NCI-H748 (cell line): ENCODE measurements at regions not wholly inside any gene's neighbourhood (a gene's known extent, or its start where the extent isn't known, plus 50 kb on each side); places are given as distances from the start of the nearest gene placed in this dataset.

ENCODE experiments used
- DNase-seq: peaks from one replicate; lab custom pipeline; 2025; ENCODE audit not compliant: unreplicated experiment; lab: John Stamatoyannopoulos, UW

DNA sequence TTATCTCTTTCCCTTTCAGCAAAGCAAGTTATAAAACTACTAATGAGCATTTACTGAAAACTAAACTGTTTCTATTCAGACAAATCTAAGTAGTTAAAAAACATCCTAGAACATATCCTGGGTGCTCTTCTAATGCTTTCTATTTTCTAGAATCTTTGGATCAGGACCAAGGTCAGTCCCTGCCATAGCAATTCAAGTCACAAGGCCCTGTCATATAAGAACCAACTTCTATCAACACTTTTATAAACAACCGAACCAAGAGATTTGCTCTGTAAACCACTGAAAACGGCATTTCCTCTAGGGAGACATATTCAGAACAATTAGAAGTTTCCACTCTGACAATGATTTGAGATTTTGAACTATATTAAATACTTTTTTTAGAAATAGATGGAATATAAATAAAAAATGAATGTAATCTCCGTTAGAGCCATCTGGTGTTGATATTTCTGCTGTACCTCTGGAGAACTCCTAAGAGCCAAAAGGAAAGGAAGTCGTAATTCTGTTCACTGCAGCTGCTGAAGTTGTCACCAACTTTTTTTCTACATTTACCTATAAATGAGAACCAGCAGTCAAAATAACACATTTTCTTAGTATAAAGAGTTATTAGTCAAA, 51.4 kb upstream of the LGSN start:
- DNase-seq = no peak

GRCh38 chr6:63372951-63373533, 53.3 kb upstream of the LGSN start:
- DNase-seq = no peak

DNA sequence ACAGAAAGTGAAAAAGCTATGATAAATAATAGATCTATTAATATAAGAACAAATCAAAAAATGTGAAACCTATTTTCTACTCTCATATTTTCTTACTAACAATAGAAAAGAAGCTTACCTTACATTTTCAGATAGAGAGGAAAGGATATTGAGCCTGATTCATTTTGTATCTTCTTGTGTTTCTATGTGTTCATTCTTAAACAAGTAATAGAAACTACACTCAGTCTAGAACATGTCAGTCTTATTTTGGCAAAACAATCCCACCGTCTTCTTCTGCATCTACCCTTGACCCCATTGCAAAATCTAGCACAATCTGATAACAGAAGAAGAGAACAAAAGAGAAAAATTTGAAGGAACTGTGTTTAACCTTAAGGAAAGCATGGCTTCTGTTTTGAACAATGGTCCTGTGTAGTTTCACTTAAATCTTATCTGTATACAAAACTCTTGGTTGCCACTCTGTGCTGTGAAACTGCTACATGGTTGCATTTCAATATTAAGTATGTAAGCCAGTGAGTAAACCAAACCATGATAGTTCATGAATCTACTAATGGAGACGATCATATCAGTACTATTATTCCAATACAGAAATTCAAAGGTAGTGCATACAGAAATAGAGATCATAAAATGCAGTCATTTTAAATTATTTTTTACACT, 69.5 kb upstream of the LGSN start:
- no peak for DNase-seq

DNA sequence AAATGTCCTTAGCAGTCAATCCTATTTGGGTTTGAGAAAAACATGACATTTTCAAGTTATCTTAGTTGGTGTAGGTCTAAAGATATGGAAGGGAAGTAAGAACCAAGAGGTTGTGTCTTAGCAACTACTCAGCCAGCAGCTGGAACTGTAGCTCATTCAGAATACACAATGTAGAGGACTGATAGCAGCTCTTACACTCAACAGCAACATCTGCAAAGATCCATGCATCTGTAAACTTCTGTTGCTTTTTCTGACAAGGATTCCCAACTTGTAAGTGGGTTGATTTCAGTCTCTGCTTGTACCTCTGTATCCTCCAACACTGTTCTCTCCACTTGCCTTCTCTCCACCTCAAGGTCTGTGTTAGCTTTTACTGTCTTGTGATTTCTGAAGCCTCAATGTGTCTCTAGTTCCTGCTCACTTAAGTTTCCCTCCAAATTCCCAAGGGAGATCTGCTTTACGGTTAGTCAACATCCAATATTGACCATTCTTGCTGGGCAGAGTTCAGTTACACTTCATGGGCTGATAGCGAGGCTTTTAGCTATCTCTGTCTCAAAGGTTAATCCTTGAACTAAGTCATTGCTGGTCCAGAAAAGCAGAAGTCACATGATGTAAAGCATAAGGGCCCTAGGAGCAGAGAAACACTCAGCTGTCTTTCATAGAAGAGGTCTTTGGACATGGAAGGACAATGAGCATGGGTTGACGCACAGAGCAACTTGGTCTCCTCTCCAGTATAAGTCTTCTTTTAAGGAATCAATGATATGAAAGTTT, 71.6 kb upstream of the LGSN start:
- DNase-seq = no peak

GRCh38 chr6:63392092-63392724, 72.4 kb upstream of the LGSN start:
- DNase-seq = no peak

GRCh38 chr6:63394656-63395308, 75.0 kb upstream of the LGSN start:
- DNase-seq = no peak

DNA sequence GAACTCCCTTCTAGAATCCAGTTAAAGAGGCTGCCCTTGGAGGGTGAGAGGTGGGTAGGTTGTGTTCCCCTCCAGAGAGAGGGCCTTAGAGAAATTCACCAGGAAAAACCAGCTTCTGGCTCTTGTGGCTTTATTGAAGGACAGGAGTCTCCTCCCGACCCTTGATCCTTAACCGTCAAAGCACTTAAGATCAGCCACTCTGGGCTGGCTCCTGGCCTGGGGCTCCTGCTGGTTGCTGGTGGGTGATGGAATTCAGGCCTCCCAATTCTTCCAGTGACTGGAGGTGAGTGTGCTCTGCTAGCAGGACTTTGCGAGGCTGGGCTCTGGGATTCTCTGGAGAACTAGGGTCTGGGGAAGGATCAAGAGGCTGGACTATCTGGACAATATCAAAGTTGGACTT, 75.6 kb upstream of the LGSN start:
- DNase-seq = no peak

DNA sequence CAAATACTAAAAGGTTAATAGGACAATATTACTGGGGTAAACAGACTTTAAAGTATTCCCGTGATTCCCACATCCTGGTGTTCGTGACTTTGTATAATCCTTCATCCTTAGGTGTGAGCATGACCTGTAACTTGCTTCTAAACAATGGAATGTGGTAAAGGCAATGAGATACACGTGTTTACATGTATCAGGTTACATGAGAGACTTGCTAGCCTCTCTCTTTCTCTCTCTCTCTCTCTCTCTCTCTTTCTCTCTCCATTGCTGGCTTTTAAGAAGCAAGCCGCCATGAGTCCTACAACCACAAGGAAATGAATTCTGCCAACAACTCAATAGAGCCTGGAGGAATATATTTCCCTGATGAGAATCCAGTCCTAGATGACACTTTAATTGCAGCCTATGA, 83.9 kb upstream of the LGSN start:
- no peak for DNase-seq

DNA sequence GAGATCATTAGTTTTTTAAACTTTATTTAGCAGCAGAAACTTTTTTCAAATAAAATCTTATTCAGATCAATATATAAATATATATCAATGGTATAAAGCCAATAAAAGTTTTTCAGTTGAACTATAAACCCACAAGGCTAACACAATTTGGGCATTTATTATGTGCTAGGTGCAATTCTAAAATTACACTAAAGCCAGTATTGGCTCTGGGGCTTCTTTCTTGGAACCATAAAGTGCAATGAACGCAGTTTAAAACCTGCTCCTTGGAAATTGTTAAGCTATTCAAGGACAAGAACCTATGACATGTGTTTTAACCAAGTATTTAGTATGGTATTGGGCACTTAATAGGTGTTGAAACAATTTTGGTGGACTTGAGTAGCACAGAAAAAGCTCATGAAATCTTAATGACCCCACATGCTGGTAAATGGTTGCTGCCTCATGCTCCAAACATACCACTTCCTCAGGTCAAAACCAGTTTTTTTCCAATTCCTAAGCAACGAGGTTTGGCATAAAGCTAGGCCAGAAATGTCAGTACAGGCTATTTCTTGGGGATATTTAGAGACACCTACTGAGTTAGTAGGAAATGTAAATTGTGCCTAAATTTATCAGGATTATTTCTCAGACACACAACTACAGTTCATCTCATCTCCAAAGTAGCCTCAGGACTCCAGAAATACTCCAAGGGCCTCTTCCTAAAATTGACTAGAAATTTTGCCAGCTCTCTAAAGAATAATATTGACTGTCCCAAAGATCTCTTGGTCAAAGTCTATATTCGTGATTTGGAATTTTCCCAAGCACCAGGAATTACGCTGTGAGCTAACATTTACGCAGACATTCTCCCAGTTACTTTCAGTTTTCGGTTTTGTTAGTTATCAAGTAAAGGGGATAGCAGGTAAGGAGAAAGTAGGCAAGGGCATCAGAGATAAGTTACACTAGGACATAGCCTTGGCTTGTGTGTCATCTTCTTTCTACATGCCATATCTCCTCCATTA, 90.9 kb upstream of the LGSN start:
- DNase-seq = no peak

GRCh38 chr6:63415286-63415685, 95.5 kb upstream of the LGSN start:
- DNase-seq = no peak

DNA sequence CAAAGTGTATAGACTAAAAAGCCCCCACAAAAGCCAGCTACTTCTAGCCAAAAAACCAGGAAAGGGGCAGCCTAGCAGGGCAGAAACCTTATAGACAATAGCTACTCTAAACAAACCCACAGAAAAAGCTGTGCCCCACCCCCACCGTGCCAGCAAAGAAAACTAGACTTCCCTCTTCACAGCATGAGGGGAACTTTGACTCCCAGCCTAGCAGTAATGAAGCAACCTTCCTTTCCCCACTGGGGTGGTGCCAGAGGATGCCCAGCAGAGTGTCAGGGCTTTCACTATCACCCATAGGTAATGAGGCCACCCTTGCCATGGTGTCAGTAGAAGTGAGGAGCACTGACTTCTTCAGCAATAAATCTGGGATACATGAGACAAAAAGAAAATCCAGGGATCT, 99.0 kb upstream of the LGSN start:
- no peak for DNase-seq

GRCh38 chr6:63424636-63425035, 104.9 kb upstream of the LGSN start:
- DNase-seq = no peak

DNA sequence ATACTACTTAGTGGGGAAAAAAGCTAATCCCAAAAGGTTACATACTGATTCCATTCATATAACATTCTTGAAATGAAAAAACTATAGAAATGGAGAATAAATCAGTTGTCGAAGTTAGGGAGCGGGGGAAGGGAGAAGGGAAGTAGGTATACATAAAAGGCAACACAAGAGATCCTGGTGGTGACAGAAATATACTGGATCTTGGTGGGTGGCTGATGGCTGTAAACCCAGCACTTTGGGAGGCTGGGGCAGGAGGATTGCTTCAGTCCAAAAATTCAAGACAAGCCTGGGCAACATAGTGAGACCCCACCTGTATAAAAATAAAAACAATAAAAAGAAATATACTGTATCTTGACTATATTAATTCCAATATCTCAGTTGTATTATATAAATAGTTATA, 105.7 kb upstream of the LGSN start:
- DNase-seq = no peak

GRCh38 chr6:63426844-63427243, 107.1 kb upstream of the LGSN start:
- no peak for DNase-seq

DNA sequence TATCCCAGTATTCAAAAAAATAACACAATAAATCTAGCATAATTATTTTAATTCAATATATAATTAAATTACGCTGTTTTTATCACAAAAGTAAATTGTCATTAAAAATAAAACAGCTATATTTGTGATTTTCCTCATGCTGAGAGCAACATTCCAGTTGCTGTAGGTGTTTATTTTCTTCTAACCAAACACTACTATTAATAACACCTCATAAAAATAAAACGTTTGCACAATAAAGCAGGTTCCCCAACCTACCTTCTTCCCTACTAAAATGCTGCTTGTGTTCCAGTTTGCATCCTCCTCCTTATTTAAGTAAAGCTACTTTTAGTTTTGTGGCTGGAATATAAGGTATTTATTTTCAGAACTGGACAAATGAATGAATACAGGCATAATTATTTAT, 108.2 kb upstream of the LGSN start:
- DNase-seq = no peak

GRCh38 chr6:63430985-63431519, 111.3 kb upstream of the LGSN start:
- DNase-seq = no peak

DNA sequence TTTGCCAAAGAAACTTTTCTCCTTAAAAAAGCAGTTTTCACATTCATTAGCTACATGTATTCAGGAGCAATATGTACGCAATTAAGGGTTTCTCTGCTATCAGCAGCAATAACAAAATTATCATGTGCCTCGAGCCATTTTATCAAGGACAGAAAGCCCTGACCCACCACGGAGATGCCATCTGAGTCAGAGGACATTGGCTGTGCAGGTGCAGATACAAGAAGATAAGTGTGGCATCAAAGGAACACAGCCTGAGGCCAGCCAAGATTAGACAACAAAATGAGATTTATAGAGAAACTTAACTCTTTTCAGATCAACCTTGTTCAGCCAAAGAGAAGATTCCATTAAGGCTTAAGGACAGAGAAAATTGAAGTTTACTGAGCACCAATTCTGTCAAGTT, 115.2 kb upstream of the LGSN start:
- DNase-seq = no peak

GRCh38 chr6:63436356-63436755, 116.6 kb upstream of the LGSN start:
- DNase-seq = no peak

DNA sequence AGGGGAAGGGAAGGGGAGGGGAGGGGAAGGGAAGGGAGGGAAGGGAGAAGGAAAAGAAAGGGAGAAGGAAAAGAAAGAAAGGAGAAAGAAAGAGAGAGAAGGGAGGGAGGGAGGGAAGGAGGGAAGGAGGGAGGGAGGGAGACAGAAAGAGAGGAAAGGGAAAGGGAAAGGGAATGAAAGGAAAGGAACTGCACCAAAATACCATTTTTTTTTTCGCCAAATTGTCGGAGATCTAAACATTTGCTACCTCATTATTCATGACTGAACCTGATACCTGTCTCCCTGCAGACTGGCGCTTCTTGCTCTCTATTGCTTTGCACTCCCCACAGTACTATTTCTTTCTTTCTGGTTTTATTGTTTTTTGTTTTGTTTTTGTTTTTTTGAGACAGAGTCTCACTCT, 117.3 kb upstream of the LGSN start:
- no peak for DNase-seq

DNA sequence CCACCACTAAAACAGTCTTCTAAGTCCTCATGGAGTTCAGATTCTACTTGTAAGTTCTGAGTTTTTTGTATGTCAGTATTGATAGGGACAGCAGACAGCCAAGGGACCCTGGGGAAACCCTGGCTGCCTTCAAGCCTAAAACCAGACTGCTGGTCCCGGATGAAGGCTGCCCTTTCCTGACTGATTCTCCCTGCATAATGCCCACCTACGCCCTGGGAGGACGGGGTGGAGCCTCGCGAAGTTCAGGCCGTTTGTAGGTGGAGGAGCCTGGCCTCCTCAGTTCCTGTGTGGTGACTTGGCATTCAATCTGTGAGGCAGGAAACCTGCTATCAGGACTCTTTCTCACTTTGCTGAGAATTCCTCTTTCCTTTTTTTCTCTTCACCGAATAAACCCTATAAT, 120.3 kb upstream of the LGSN start:
- peak; percentile 46 for DNase-seq
